ENCODE measurements at regions not wholly inside any gene's neighbourhood (a gene's known extent, or its start where the extent isn't known, plus 50 kb on each side); places are given as distances from the start of the nearest gene placed in this dataset.

DNA sequence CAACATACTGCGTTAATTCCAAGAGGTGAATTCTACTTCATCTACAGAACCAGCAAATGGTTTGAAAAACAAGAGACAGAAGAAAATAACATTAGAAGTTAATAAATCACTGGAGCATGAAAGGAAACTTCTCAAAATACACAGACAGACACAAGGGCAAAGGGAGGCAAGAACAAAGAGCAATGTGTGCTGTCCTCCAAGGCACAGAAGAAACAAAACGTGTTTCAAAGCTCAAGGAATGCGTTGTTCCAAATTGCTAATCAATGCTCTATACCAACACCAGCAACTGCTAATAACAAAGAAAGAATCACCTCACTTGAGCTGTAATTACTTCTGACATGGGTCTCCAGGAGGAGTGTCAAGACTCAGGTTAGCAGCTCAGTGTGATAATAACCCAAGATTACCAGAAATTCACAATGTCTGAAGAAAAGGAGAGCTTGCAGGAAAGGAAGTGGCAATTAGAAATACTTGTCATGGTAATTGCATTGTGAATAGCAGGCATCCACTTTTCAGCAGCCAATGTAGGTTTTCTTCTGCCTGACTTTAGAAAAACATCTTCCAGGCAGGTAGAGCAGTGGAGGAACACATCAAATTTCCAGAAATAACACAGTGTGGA lies 175.4 kb downstream of the SEC16B start:
- no peak overlapping the region for H2BK12ac ChIP-seq (ENCODE audit: low read length)
- no peak overlapping the region for H4K91ac ChIP-seq (ENCODE audit: low read depth, low read length)
- H3K4me2 ChIP-seq (ENCODE audit: low read length), result no peak overlapping the region
- DNase-seq, result no peak
- H3K4ac ChIP-seq (ENCODE audit: low read depth, low read length), result no peak overlapping the region
- H3K23ac ChIP-seq (ENCODE audit: low read length), result no peak overlapping the region
- H3K18ac ChIP-seq (ENCODE audit: low read length), result no peak overlapping the region
- H2AK5ac ChIP-seq (ENCODE audit: low read length), result no peak overlapping the region
- H3K4me1 ChIP-seq (ENCODE audit: control insufficient read depth in 1 of 2, insufficient read depth in 2 of 2, low read length in 2 of 2), result no peaks in the 10 kb centered on the region
- peaks cover 1% of the 10 kb centered on the region for H3K9me3 ChIP-seq (ENCODE audit: insufficient read depth, low read depth, low read length)
- H3K14ac ChIP-seq (ENCODE audit: low read length), result no peak overlapping the region
- no peaks in the 10 kb centered on the region for H3K27me3 ChIP-seq (ENCODE audit: insufficient read depth, low read length)
- no peak overlapping the region for H4K12ac ChIP-seq (ENCODE audit: low read depth, low read length)
- no peak overlapping the region for H2BK120ac ChIP-seq (ENCODE audit: insufficient read depth, low read length, poor library complexity)
- no peak overlapping the region for H2BK5ac ChIP-seq (ENCODE audit: low read depth, low read length, poor library complexity)
- no peak overlapping the region for H3K27ac ChIP-seq (ENCODE audit: low read depth, low read length)
- no peaks in the 10 kb centered on the region for H3K79me1 ChIP-seq (ENCODE audit: low read length)
- H3K4me3 ChIP-seq (ENCODE audit: low read depth, low read length), result no peak overlapping the region
- no peak overlapping the region for H3K9ac ChIP-seq (ENCODE audit: low read length)
- H2AFZ ChIP-seq (ENCODE audit: insufficient read depth, low read length, poor library complexity), result no peak overlapping the region
- no CpG with 5 or more reads among the region's 3 CpGs for WGBS (ENCODE audit: extremely low coverage, insufficient coverage, insufficient read length)
- H4K8ac ChIP-seq (ENCODE audit: low read depth, low read length), result no peak overlapping the region
- H3K36me3 ChIP-seq (ENCODE audit: control insufficient read depth in 1 of 2, insufficient read depth in 2 of 2, low read length in 2 of 2), result no peaks in the 10 kb centered on the region
- H3K79me2 ChIP-seq (ENCODE audit: control insufficient read depth, insufficient read depth, low read length, poor library complexity), result no peaks in the 10 kb centered on the region

- Histone ChIP-seq H3K36me3 (ENCODE audit: control insufficient read depth in 1 of 2, insufficient read depth in 2 of 2, low read length in 2 of 2) (no peaks in the 10 kb centered on the region), H3K79me2 (ENCODE audit: control insufficient read depth, insufficient read depth, low read length, poor library complexity) (no peaks in the 10 kb centered on the region), H3K27me3 (ENCODE audit: insufficient read depth, low read length) (no peaks in the 10 kb centered on the region), H4K91ac (ENCODE audit: low read depth, low read length) (no peak overlapping the region), H3K9ac (ENCODE audit: low read length) (no peak overlapping the region), H3K4me2 (ENCODE audit: low read length) (no peak overlapping the region), H2AFZ (ENCODE audit: insufficient read depth, low read length, poor library complexity) (no peak overlapping the region), H3K27ac (ENCODE audit: low read depth, low read length) (no peak overlapping the region), H3K4me3 (ENCODE audit: low read depth, low read length) (no peak overlapping the region), H4K8ac (ENCODE audit: low read depth, low read length) (no peak overlapping the region), H2BK12ac (ENCODE audit: low read length) (no peak overlapping the region), H2BK5ac (ENCODE audit: low read depth, low read length, poor library complexity) (no peak overlapping the region), H3K23ac (ENCODE audit: low read length) (no peak overlapping the region), H2BK120ac (ENCODE audit: insufficient read depth, low read length, poor library complexity) (no peak overlapping the region), H3K14ac (ENCODE audit: low read length) (no peak overlapping the region), H3K79me1 (ENCODE audit: low read length) (no peaks in the 10 kb centered on the region), H4K12ac (ENCODE audit: low read depth, low read length) (no peak overlapping the region), H3K9me3 (ENCODE audit: insufficient read depth, low read depth, low read length) (peaks cover 1% of the 10 kb centered on the region), H3K4ac (ENCODE audit: low read depth, low read length) (no peak overlapping the region), H3K18ac (ENCODE audit: low read length) (no peak overlapping the region), H3K4me1 (ENCODE audit: control insufficient read depth in 1 of 2, insufficient read depth in 2 of 2, low read length in 2 of 2) (no peaks in the 10 kb centered on the region), H2AK5ac (ENCODE audit: low read length) (no peak overlapping the region)
- no peak for DNase-seq
- no CpG with 5 or more reads among the region's 1 CpG for WGBS (ENCODE audit: extremely low coverage, insufficient coverage, insufficient read length)
Measured at GRCh38 chr1:177793900-177794299, 176.0 kb downstream of the SEC16B start.

DNA sequence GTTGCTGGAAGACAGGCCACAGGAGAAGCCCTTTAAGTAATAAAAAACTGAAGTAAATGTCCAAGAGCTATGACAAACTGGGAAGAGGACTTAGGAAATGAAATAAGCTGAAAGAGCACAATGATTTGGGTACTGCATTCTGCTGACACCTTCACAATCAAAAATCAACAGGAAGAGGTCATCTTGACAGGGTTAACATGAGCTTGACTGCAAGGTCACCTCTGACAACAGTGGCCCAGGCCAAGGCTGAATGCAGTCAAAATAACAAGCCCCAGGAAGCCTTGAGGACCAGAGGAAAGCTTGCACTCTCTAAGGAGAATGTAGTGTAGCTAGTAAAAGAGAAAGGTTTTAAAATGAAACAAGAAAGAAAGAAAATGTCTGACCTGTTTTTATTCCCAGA lies 179.3 kb downstream of the SEC16B start:
- no peak for DNase-seq
- H3K36me3 ChIP-seq (ENCODE audit: control insufficient read depth in 1 of 2, insufficient read depth in 2 of 2, low read length in 2 of 2), result no peaks in the 10 kb centered on the region
- H3K9ac ChIP-seq (ENCODE audit: low read length), result no peak overlapping the region
- no peaks in the 10 kb centered on the region for H3K4me1 ChIP-seq (ENCODE audit: control insufficient read depth in 1 of 2, insufficient read depth in 2 of 2, low read length in 2 of 2)
- H3K79me1 ChIP-seq (ENCODE audit: low read length), result no peaks in the 10 kb centered on the region
- H3K18ac ChIP-seq (ENCODE audit: low read length), result no peak overlapping the region
- no peak overlapping the region for H3K4me3 ChIP-seq (ENCODE audit: low read depth, low read length)
- H2AK5ac ChIP-seq (ENCODE audit: low read length), result no peak overlapping the region
- peaks cover 1% of the 10 kb centered on the region for H3K9me3 ChIP-seq (ENCODE audit: insufficient read depth, low read depth, low read length)
- no peak overlapping the region for H3K14ac ChIP-seq (ENCODE audit: low read length)
- no peak overlapping the region for H4K8ac ChIP-seq (ENCODE audit: low read depth, low read length)
- no peak overlapping the region for H2BK5ac ChIP-seq (ENCODE audit: low read depth, low read length, poor library complexity)
- no peak overlapping the region for H2AFZ ChIP-seq (ENCODE audit: insufficient read depth, low read length, poor library complexity)
- H2BK12ac ChIP-seq (ENCODE audit: low read length), result no peak overlapping the region
- H3K79me2 ChIP-seq (ENCODE audit: control insufficient read depth, insufficient read depth, low read length, poor library complexity), result no peaks in the 10 kb centered on the region
- no peaks in the 10 kb centered on the region for H3K27me3 ChIP-seq (ENCODE audit: insufficient read depth, low read length)
- no peak overlapping the region for H2BK120ac ChIP-seq (ENCODE audit: insufficient read depth, low read length, poor library complexity)
- no peak overlapping the region for H4K12ac ChIP-seq (ENCODE audit: low read depth, low read length)
- no peak overlapping the region for H3K4me2 ChIP-seq (ENCODE audit: low read length)
- H4K91ac ChIP-seq (ENCODE audit: low read depth, low read length), result no peak overlapping the region
- no peak overlapping the region for H3K27ac ChIP-seq (ENCODE audit: low read depth, low read length)
- H3K4ac ChIP-seq (ENCODE audit: low read depth, low read length), result no peak overlapping the region
- no peak overlapping the region for H3K23ac ChIP-seq (ENCODE audit: low read length)

- Histone ChIP-seq H3K4ac (ENCODE audit: low read depth, low read length) (no peak overlapping the region), H3K4me2 (ENCODE audit: low read length) (no peak overlapping the region), H3K14ac (ENCODE audit: low read length) (no peak overlapping the region), H3K4me3 (ENCODE audit: low read depth, low read length) (no peak overlapping the region), H3K9ac (ENCODE audit: low read length) (no peak overlapping the region), H2AK5ac (ENCODE audit: low read length) (no peak overlapping the region), H4K12ac (ENCODE audit: low read depth, low read length) (no peak overlapping the region), H2BK120ac (ENCODE audit: insufficient read depth, low read length, poor library complexity) (no peak overlapping the region), H3K23ac (ENCODE audit: low read length) (no peak overlapping the region), H3K36me3 (ENCODE audit: control insufficient read depth in 1 of 2, insufficient read depth in 2 of 2, low read length in 2 of 2) (no peaks in the 10 kb centered on the region), H3K79me1 (ENCODE audit: low read length) (no peaks in the 10 kb centered on the region), H3K18ac (ENCODE audit: low read length) (no peak overlapping the region), H2BK5ac (ENCODE audit: low read depth, low read length, poor library complexity) (no peak overlapping the region), H4K91ac (ENCODE audit: low read depth, low read length) (no peak overlapping the region), H3K79me2 (ENCODE audit: control insufficient read depth, insufficient read depth, low read length, poor library complexity) (no peaks in the 10 kb centered on the region), H3K27me3 (ENCODE audit: insufficient read depth, low read length) (no peaks in the 10 kb centered on the region), H3K9me3 (ENCODE audit: insufficient read depth, low read depth, low read length) (peaks cover 1% of the 10 kb centered on the region), H3K4me1 (ENCODE audit: control insufficient read depth in 1 of 2, insufficient read depth in 2 of 2, low read length in 2 of 2) (no peaks in the 10 kb centered on the region), H3K27ac (ENCODE audit: low read depth, low read length) (no peak overlapping the region), H2BK12ac (ENCODE audit: low read length) (no peak overlapping the region), H4K8ac (ENCODE audit: low read depth, low read length) (no peak overlapping the region), H2AFZ (ENCODE audit: insufficient read depth, low read length, poor library complexity) (no peak overlapping the region)
- WGBS (ENCODE audit: extremely low coverage, insufficient coverage, insufficient read length), result no CpG with 5 or more reads among the region's 3 CpGs
- no peak for DNase-seq
Measured at GRCh38 chr1:177789956-177790355, 179.9 kb downstream of the SEC16B start.
